T-helper 1 cell treated with Interleukin-12 subunit alpha and Interleukin-12 subunit beta and Interleukin-4 antibody, amounts not matched to agents 30 ng/mL and 1 ng/mL, for 36 hours (primary cell): ENCODE measurements at regions not wholly inside any gene's neighbourhood (a gene's known extent, or its start where the extent isn't known, plus 50 kb on each side); places are given as distances from the start of the nearest gene placed in this dataset.

Experiments used
- intact Hi-C: fragments of 100-400 bp; cut with micrococcal nuclease; formaldehyde crosslinking; loops from one replicate; pipeline ENCODE4 v1.15.1; 2024

DNA sequence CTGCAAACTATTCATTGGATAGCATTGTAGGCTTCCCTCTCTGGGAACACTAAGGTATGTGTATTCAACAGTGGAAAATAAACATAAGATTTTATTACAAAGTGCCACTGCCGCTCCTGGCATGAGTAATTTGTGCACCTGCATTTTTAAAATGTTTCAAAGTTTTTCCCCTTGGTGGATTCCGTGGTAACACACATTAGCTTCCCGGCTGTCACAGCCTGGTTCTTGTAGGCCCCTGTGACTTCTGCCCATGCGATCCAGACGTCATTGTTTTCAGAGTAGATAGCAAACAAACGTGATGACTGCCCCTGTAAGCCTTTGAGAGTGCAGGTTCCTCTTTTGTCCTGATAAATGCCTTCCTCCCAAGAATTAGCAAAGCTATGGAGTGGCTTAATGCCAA lies 421.0 kb downstream of the ZNF521 start:
- intact Hi-C loops = no loop called here

DNA sequence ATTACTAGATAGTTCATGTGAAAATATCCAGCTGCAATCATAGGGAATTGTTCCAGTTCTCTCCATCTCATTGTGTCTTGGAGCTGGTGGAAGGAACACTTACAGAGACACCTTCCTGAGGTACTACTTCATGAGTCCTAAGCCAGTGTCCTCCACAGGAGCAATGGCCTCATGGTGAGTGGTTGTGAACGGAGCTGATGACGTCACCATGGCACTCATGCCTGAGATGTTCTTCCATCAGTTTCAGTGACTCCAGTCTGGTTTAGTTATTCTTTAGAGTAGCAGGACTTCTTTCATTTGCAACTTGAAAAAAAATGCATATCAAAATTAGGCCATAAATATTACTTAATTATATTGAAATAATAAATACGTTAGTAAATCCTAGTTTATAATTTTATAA lies 418.6 kb downstream of the ZNF521 start:
- intact Hi-C loops = no loop called here

- intact Hi-C loops = no loop called here
Measured at GRCh38 chr18:24934258-24934932, 417.6 kb downstream of the ZNF521 start.

DNA sequence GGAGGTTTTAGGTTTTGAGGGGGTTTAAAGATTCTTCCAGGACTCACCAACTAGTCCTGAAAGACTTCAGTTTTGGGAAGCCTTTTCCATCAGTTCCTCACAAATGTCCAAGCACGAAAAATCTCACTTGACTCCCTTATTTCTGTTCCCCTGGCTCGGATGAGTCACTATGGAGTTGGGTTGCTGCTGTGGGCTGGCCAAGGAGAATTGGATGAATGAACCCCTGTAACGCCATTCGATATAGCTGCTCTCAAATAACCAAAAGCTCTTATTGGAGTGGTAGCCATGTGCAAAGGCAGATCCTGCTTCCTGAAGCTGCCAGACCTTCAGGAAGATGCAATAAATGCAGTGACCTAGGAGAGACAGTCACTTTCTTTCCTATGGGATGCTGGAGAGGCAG lies 417.0 kb downstream of the ZNF521 start:
- intact Hi-C loops = no loop called here

DNA sequence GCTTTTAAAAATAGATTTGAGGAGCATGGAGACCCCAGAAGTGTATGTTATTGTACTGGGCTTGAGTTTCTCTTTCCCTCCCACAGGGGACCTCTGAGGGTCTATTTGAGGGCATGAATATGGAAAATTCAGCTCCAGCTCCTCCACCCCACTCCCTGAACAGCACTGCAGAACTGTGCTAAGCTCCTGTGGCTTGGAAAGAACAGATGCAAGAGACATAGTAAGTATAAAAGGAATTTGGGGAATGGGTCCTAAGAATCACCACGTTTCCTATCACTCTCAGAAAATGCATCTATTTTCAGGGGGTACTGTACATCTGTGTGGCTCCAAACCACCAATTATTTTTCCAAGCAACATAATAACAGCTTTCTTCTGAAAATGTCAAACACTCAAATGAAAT lies 416.1 kb downstream of the ZNF521 start:
- intact Hi-C loops = no loop called here

GRCh38 chr18:24936691-24937090 lies 415.3 kb downstream of the ZNF521 start:
- intact Hi-C loops = no loop called here

GRCh38 chr18:24937639-24938275 lies 414.2 kb downstream of the ZNF521 start:
- intact Hi-C loops = no loop called here

GRCh38 chr18:24940416-24940815 lies 411.6 kb downstream of the ZNF521 start:
- intact Hi-C loops = no loop called here

DNA sequence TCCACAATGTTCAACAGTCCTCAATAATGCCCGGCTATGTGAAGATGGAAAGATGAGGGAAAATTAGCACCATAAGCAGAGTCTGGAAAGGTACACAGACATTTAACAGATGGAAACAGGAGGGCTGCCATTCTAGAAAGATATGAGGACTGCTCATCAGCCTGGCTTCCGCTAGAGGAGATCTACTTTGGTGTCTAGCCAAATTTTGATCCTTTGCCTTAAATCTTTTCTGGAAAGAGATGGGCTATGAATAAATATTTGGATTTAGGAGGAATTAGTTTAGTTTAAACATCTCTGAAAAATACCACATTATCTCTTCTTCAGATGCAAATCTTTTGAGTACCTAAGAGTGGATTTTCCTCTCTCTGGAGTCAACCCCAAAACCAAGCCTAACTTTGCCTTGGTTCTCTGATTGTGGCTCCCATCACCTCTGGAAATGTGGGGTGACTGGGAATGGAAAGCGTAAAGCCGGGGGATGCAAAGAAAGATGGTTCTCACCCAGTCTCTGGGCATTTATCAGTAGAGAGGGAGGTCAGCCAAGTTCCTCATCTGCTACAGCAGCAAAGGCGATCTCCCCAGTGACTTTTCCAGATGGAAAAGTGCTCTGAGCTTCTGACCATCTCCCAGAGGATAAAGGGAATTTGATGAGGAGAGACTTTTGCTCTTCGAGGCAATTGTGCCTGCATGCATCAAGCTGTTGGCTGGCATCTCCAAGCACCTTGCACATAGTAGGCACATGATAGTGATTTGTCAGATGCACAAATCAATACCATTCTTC lies 410.6 kb downstream of the ZNF521 start:
- intact Hi-C loops = no loop called here

- intact Hi-C loops = no loop called here
Measured at GRCh38 chr18:24942144-24942543, 409.8 kb downstream of the ZNF521 start.

DNA sequence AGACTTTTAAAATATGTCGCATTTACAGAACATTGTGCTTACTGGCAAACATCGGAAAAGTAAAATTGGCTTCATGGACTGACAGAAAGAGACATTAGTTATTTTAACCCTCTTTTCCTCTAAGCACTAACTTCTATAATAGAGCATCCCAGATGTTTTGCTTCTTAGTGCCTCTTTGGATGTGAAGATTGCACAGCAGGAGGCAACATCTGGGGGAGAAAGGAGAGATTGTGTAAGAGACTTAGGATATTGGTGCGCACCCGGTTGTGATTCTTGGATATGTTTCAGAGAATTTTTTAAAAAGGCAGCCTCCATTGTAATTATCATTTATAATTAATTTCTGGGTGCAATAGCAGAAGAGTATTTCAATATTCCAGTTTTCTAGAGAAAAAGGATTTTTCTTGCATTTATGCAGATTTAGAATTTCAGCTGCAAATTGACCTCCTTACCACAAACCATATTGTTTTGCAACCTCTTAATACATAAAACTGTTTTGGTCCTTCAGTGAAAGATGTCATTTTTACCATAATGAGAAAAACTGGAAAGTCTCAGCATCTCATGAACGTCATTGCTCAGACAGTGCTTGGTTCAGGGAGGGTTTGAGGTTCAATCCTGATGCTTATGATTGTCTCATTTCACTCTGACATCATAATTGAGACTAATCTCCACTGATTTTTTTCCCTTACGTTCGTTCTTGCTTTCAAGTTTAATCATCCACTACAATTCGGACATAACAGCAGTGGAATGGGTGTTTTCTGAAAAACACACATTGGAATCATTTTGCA lies 404.3 kb downstream of the ZNF521 start:
- intact Hi-C loops = no loop called here

GRCh38 chr18:24949908-24950307 lies 402.1 kb downstream of the ZNF521 start:
- intact Hi-C loops = no loop called here

- intact Hi-C loops = no loop called here
Measured at GRCh38 chr18:24954341-24954740, 397.6 kb downstream of the ZNF521 start.

GRCh38 chr18:24958001-24958400 lies 394.0 kb downstream of the ZNF521 start:
- intact Hi-C loops = no loop called here

DNA sequence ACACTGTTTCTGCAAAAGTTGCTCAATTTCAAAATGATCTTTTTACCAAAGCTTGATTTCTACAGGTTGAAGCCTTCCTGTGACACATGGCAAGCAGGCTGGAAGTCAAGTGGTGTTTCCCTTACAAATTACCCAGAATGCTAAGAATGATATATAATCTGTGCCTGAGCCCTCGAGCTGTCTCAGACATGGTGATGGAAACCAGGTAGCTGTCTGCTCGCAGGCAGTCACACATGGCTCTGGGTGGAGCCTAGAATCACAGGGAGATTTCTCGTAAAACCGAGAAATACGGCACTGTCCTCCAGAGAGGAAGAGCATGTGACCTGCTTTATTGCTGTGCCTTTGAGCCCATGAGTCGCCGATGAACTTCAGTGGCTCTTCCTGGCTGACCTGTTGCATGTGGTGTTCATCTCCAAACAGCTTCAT lies 392.9 kb downstream of the ZNF521 start:
- intact Hi-C loops = no loop called here

- intact Hi-C loops = no loop called here
Measured at GRCh38 chr18:24964216-24964615, 387.8 kb downstream of the ZNF521 start.

DNA sequence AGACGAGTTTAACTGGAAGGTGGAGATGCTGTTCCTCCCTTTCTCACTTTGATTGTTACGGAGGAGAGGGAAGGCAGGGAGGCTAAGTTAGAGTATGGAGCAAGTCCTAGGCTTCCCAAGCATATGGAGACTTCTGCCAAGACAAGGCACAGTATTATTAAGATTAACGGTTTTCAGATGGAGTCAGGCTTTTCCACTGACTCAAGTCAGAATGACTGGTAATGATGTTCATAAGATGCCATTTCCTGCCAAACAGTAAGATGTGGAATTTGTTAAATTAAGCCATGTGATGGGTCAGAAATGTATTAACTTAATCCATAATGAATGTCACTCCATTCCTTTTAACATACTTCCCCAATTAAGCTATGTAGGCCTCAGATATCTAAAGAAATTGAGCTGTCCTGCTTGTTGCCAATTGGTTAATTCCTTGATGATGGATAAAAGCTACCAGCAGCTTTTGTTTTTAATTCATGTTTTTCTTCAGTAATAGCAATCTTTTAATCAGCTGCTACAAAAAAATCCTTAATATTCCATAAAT lies 383.7 kb downstream of the ZNF521 start:
- intact Hi-C loops = no loop called here

- intact Hi-C loops = no loop called here
Measured at GRCh38 chr18:24972577-24972976, 379.4 kb downstream of the ZNF521 start.

DNA sequence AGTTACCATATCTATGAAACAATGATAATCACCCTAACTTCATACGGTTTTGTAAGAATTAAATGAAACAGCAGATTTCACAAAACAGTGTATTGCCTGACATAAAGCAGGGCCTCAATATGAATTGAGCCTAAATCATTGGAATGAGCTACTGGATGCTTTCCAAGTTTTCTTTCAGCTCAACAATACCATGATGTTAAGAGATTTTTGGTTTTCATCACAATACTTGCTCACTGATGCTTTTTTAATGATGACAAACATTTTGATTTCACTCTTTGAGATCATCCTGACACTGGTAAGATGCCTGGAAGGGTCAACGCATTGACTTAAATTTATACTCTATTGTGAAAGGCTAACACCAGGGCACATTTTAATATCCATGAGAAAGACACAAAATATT lies 377.5 kb downstream of the ZNF521 start:
- intact Hi-C loops = no loop called here

GRCh38 chr18:24975496-24976372 lies 376.2 kb downstream of the ZNF521 start:
- intact Hi-C loops = no loop called here
